NOMO-1 (cell line): ENCODE measurements at regions not wholly inside any gene's neighbourhood (a gene's known extent, or its start where the extent isn't known, plus 50 kb on each side); places are given as distances from the start of the nearest gene placed in this dataset.
A peak's percentile ranks its signal among the peaks of the same experiment; 100 is the strongest.
"Not testable (repeated sequence)": the region's sequence is repeated elsewhere in the genome, so short reads cannot be mapped to it uniquely, and the experiment has no call there.

Experiments
- DNase-seq, 2 experiments: peaks; one replicate each; lab custom pipeline; 2025; ENCODE audit not compliant: unreplicated experiment in 2 of 2; lab: John Stamatoyannopoulos, UW

DNA sequence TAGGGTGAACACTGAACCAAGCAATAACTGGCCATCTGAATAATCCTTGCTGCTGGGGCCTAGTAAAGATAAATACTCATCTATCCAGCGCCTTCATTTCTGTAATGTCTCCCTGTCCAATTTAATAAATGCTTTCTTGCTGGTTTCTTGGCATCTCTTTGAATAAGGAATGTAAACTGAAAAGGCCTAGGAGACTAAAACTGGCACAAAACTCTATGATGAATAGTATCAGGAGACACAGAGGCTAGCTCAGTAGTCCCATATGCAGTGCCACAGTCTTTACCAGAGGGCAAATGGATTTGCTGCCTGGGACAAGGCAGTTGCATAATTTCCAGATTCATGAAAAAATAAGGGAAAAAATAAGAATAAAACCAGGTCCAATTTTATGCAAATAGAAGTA, 324.4 kb downstream of the CENPW start:
- DNase-seq = no peak

DNA sequence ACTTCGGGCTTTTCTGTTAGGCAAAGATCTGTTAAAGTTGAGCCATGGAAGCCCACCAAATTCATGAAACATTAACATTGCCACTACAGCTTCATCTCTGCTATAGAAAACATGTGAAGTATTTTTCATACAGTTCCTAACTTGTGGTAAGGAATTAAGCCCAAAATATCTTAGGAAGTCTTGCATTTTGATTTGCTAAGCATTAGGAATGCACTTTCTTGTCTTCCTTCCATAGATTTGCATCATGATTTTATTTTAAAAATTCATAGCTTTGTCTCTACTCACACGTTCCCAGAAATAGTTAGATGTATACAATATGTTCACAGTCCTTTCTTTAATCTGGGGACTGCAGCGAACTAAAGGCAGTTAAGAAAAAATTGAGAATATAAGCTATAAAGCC, 325.6 kb downstream of the CENPW start:
- DNase-seq = no peak

DNA sequence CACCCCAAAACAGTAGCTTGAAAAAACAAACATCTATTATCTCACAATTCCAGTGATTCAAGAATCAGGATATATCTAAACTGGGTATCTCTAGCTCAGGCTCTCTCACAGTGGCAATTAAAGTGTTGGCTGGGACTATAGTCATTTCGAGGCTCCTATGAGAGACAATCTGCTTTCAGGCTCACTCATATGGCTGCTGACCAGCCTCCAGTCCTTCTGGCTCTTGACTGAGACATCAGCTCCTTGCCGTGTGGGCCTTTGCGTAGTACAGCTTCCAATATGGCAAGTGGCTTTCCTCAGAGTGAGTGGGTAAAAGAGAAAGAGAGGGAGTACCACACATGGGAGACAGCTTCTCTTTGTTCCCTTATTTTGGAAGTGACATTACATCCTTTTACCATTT, 327.2 kb downstream of the CENPW start:
- DNase-seq = no peak

DNA sequence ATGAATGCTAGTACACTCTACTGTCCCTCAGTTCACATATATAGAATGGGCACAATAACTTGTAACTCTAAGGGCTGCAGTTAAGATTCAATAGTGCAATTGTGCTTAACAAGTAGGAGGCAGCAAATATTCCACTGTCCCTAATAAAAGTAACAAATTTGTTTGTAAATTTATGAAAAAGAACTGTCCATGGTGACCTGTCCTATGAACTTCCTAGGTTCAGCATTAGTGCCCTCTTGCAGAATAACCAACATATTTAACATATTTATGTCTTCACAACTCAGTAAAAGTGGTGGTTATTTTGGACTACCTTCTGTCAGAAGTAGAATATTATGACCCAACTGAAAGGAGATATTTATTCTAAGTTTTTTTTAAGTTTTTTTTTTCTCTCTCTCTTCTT, 327.8 kb downstream of the CENPW start:
- no peak for DNase-seq

DNA sequence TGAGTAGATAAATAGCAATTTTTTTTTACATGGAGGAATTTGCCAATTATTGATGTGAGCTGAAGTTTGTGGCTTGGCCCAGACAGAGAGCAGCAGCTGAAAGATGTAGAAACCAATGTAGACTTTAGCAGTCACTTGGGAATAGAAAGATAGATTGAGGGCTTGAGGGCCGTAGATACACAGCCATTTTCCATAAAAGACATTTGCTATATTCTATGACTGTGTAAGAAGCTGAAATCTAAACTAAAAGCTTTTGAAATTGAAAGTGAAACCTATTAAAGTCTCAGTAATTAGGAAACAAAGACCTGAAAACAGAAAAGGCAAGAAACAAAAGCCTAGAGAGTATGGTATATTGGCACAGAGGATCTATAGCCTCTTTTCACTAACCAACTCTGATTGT, 332.7 kb downstream of the CENPW start:
- no peak for DNase-seq

DNA sequence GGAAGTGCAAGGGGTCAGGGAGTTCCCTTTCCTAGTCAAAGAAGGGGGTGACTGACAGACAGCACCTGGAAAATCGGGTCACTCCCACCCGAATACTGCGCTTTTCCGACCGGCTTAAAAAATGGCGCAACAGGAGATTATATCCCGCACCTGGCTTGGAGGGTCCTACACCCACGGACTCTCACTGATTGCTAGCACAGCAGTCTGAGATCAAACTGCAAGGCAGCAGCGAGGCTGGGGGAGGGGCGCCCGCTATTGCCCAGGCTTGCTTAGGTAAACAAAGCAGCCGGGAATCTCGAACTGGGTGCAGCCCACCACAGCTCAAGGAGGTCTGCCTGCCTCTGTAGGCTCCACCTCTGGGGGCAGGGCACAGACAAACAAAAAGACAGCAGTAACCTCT, 333.8 kb downstream of the CENPW start:
- not testable (repeated sequence) for DNase-seq

DNA sequence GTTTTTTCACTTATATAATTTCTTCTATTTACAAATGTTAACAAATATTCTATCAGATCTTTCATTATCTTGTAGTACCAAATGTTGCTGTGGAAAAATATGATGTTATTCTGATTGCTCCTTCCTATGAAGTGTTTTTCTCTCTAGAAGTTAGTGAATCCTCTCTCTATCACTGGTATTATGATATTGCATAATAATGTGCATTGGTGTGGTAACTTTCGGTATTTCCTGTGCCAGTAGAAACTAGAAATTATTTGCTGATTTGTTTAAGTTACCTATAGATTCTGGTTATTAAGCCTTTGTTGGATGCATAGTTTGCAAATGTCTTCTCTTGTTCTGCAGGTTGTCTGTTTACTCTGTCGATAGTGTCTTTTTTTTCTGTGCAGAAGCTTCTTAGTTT, 342.5 kb downstream of the CENPW start:
- DNase-seq = no peak

DNA sequence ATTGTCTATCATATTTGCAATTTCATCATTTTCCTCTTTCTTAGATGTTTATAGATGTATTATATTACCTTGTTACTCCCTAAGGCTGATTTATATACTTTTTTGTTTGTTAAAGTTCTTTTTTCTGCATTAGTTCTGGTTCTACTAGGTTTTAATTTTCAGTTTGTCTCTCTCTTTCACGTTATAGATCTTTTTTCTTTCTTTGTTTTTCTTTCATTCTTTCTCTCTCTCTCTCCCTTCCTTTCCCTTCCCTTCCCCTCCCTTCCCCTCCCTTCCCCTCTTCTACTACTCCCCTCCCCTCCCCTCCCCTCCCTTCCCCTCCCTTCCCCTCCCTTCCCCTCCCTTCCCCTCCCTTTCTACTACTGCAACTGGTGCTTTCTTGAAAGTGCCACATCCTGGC, 345.3 kb downstream of the CENPW start:
- no peak for DNase-seq

DNA sequence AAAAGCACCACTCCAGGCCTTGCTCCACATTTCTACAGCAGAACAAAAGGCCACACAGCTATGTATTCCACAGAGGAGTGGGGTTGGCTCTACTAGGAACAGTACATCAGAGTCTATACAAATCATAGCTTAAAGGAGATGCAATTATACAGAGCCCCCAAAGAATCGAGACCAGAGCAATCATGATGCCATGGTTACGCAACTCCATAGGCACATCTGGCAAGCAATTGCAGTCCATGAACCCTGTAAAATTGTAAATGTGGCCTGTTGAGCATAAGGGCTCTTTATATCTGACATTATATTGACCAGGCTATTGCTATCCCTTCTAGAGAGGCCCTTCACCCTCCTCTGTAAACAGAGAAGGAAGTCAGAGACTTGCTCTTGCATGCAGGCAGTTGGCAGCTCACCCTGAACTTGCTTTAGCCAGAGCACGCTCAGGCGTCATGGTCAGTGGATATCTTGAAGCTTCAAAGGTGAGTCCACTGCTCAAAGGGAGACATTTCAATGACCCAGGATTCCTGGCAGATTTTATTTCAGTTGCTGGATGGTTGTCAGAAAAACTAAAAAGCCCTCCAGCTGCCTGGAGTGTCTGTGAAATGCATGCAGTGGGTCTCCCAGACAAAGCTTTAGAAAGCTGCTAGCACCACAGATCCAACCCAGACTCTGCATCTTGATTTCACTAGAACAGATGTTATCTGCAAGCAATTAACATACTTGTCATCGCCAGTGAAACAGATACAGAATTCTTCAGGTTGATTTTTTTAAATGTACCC, 357.2 kb downstream of the CENPW start:
- no peak for DNase-seq

DNA sequence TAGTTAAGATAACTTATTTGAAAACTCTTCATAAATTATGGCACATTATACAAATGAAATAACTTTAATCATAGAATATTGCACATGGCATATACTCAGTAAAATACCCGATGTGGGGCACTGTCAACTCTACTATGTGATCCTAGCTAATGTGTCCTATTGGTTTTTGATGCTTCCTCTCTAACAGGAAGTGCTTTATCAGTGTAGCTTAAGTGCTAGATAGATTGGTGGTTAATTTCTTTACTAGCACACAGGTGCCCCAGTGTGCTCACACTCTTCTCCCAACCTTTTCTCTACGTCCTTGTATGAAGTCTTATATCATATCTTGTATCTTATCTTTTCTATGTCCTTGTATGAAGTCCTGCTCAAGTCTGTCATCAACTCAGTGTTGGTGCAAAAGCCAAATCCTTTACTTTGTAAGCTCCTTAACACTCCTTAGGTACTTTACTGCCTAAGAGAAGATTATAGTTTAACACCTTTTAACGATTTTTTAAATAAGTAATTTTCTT, 358.9 kb downstream of the CENPW start:
- no peak for DNase-seq

DNA sequence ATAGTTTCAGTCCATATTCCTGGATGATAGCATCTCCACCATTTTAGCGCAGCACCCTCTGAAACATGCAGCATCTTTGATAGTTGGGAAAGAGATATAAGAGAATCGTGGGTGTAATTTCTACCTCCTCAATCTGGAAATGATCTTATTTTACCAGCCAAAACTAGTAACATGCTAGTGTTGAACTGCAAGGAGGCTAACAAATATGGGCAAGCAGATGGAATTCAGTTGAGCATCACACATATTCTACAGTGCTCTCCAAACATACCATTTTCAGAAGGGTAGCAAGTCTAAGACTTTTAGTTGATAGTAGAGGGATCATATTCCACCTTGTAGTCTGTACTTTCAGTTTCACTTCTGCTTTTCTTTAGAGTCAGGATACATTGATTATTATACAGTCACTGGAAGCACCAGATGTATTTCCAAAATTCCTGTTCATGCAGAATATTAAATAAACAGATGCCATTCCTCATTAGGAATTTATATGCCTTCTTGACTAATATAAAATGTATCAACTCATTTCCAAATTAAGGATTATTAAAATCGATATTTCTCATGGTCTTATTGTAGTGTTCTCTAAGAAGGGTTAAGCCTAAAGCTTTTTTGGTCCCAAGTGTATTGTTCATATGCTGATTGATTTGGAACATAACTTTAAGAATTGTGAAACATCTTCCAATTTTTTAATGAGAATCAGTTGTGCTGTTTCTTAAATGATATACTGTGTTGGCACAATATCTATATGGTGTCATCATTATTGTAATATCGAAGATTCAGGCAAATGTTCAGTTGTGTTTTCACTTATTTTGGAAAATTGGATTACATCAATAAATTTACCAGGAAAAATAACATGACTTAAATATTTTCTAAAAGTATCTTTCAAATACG, 362.0 kb downstream of the CENPW start:
- peak in 1 of 2 experiments; percentile 49 for DNase-seq

DNA sequence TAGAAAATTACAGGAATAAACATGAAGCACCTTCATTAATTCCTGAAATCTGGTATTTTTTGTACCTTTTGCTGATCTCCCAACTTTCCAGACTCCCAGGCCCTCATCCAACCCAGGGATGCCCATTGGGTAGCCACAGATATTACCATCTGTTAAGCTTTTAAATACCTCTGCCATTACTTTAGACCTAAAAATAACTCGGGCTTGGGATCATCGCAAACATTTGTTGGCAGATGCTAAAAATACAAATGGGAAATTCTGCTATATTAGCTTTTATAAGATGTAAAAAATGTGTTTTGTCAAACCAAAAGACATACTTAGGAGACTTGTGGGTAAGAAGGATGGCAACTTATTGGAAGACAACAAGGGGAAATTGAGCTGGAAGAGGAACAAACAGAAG, 376.1 kb downstream of the CENPW start:
- DNase-seq = no peak

DNA sequence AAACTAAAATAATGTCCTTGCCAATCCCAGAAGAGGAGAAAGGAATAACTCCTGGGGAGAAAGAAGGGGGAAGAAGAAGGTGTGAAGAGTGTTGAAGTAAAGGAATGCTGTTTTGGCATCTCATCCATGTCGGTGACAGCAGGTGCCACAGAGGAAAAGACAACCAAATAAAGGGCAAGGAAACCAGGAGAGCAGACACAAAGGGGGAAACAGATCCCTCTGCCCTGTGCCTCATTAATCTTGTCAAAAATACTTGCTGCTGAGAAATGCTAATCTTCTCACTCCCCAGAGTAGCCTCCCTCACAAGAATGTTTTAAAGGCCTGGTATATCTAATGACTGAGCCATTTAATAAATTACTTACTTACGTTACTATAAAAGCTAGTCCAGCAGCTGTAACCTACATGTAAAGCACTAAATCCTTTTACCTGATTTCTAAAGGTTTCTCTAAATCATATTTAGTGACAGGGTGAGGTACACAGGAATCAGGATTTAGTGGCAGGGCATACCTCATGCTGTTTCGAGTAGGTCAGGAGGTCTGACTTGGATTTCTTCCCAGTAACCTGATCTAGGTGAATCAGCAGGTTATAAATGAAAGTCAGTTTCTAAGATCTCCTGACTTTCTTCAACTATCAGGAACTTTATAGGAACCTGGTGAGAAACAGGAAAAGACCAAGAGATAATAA, 377.1 kb downstream of the CENPW start:
- DNase-seq = no peak

DNA sequence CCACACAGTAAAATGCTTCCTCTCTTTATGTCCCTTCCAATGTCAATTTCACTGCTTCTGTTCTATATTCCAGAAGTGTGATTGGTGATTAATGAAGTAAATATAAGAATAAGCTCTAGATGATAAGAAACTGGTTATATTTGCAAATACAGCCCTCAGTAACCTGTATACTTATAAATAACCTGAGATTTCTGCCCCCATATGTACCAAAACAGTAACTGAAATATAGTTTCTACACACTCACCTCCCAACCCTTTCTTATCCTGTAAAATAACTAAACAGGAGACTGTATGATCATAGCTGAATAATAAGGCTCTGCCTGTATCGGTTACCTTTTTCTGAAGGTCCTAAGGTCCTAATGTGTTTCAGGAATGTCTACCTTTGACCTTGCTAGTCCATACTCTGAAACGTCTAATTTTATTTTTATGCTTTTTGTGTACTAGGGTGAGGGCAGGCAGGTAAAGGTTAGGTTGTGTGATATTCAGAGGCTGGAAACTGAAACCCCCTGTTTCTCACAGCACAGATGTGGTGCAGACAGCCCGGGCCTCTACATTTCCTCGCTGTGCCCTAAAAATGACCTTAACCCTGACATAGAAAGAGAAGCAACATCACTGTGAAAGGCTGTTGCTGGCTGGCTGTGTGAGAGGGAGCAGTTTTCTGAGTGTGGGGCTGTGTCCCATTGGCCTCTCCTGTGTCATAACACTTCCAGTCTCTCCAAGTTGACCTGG, 378.8 kb downstream of the CENPW start:
- no peak for DNase-seq

DNA sequence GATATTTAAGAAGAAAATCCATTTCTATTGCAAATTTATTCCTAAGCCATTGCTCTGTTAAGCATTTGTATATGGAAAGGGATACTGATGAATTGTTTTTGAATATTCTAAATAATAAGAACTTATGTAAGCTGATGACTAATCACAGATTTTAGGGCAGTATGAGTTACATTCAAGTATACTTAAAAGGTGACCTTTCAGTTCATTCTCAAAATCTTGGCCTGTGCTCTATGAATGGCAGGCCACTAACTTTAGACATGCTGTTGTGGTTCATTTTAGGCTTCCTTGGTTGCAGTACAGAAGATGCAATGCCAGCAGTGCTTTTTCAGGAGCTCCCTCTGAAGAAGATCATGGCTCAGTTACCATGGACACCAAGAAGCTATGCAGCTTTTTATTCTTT, 380.4 kb downstream of the CENPW start:
- no peak for DNase-seq

DNA sequence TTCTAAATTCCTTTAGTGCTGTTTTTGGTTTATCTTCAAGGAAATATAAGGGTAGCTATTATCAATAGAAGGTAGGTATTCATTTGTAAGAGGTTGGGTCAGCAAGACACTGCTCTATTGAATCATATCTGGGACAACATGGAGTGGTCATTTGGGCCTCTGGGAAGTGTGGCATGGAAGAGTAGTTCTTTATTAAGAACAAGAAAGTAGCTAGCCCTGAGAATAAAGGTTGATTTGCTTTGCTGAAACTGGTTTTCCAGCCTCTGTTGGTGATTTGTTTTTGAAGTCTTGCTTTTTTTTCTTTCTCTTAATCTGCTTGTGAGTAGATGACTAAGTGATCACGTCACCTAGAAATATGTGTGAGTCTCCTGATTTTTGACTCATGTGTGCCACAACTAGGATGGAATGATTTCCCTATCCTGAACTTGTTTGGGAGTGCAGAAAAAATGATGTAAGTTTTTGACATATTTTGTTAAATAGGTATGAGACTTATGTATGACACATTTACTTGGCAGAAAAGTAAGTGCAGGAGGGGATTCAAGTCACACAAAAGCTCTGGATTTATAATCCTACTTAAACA, 381.8 kb downstream of the CENPW start:
- DNase-seq = no peak

DNA sequence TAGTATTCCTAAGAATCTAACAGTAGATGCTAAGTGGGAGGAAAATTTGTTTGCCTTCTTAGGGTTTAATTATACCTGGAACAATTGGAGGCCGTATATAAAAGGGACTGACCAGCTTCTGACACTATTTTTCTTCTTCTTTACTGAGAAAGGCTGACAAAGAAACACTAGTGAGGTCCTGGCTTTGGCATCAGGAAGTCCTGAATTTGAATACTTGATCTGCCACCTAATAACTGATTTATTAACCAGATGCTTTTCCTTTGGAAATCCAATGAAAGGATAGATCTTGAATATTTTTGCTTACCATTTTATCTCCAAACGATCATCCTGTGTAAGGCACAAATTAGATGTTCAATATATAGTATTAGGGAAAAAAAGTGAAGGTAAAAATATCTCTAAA, 382.5 kb downstream of the CENPW start:
- DNase-seq = no peak

DNA sequence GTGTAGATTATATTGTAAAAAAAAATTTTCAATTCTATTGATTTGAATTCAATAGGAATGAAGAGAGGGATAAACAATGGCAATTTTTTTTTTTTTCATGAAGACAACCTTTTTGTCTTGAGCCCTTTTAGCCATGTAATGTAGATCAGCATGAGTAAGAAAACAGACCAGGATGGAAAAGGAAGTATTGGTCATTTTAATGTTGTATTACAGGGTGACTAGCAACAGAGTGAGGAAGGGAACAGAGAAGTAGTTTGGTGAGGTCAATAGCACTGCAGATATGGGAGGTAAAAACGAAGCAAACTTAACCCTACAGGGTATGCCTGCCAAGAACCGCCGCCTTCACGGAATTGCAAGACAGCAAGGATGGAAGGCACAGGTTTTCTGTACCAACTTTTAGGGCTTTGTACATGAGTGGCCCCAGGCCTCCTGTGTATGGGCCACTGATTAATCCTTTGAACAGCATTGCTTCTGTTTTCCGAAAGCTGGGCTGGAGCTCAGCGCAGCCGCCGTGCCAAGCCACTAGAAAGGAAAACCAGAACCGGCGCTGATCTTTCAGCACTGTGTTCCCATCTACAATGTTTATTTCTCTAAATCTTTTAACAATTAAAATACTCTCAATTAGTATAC, 383.7 kb downstream of the CENPW start:
- DNase-seq = no peak

DNA sequence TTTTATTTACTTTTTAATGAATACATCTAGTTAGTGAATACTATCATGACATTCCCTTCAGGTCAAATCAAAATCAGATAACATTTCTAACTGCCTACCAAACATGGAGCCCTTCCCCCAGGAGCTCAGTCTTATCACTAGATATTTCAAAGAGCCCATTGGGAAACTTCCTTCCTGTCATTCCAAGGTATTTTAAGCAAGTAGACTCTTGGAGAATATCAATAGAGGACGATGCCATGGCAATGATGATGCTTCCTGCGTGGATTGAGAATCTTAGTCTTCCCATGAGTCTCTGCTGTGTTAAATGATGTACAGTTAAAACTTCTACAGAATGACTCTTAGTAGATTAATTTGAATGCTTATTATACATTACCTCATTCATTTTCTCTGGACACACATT, 384.9 kb downstream of the CENPW start:
- no peak for DNase-seq

DNA sequence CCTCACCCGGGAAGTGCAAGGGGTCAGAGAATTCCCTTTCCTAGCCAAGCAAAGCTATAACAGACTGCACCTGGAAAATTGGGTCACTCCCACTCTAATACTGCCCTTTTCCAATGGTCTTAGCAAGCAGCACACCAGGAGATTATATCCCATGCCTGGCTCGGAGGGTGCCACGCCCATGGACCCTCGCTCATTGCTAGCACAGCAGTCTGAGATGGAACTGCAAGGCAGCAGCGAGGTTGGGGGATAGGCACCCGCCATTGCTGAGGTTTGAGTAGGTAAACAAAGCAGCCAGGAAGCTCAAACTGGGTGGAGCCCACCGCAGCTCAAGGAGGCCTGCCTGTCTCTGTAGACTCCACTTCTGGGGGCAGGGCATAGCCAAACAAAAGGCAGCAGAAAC, 386.5 kb downstream of the CENPW start:
- not testable (repeated sequence) for DNase-seq
